ENCODE measurements at regions not wholly inside any gene's neighbourhood (a gene's known extent, or its start where the extent isn't known, plus 50 kb on each side); places are given as distances from the start of the nearest gene placed in this dataset.
A peak's percentile ranks its signal among the peaks of the same experiment; 100 is the strongest.

GRCh38 chr5:28707706-28708105, 1669.3 kb upstream of the CDH9 start:
- no peak overlapping the region for H3K14ac ChIP-seq (ENCODE audit: low read length in 2 of 2)
- peaks cover 3% of the 10 kb centered on the region for H3K9me3 ChIP-seq (ENCODE audit: control insufficient read depth, low read length)
- H3K4me1 ChIP-seq (ENCODE audit: control insufficient read depth, insufficient read depth, low read depth, low read length) = no peaks in the 10 kb centered on the region
- no peak overlapping the region for H3K27ac ChIP-seq (ENCODE audit: low read length, poor library complexity, severe bottlenecking)
- H3K23ac ChIP-seq (ENCODE audit: low read length in 2 of 2) = no peak overlapping the region
- no peak overlapping the region for H2AK5ac ChIP-seq (ENCODE audit: low read length, severe bottlenecking)
- no peaks in the 10 kb centered on the region for H3K36me3 ChIP-seq (ENCODE audit: control insufficient read depth in 1 of 2, insufficient read depth in 2 of 2, low read depth in 1 of 2, low read length in 2 of 2)
- H2BK5ac ChIP-seq (ENCODE audit: low read depth, low read length, poor library complexity, severe bottlenecking) = no peak overlapping the region
- no peak overlapping the region for H4K91ac ChIP-seq (ENCODE audit: low read length)
- H2BK15ac ChIP-seq (ENCODE audit: low read depth, poor library complexity, severe bottlenecking) = no peak overlapping the region
- no peak overlapping the region for H2BK120ac ChIP-seq (ENCODE audit: low read depth, low read length)
- H3K27me3 ChIP-seq (ENCODE audit: control insufficient read depth in 1 of 2, insufficient read depth in 1 of 2, low read length in 2 of 2) = no peaks in the 10 kb centered on the region
- no peak overlapping the region for H3K4me3 ChIP-seq (ENCODE audit: insufficient read depth in 1 of 2, low read depth in 1 of 2, low read length in 2 of 2)
- no peak overlapping the region for H3K9ac ChIP-seq (ENCODE audit: low read length)
- no peak overlapping the region for H2AFZ ChIP-seq (ENCODE audit: low read depth, low read length)
- H3K4ac ChIP-seq (ENCODE audit: low read depth in 1 of 2, low read length in 2 of 2) = no peak overlapping the region
- H3K18ac ChIP-seq (ENCODE audit: low read depth in 1 of 2, low read length in 2 of 2) = no peak overlapping the region
- no peak overlapping the region for H4K8ac ChIP-seq (ENCODE audit: low read length)
- no peak overlapping the region for H3K4me2 ChIP-seq (ENCODE audit: low read length, poor library complexity, severe bottlenecking)
- no peaks in the 10 kb centered on the region for H3K79me1 ChIP-seq (replicated peaks; ENCODE audit: low read length, poor library complexity, severe bottlenecking)
- DNase-seq = no peak
- no peak overlapping the region for H2BK12ac ChIP-seq (ENCODE audit: low read length in 2 of 2)

GRCh38 chr5:28703651-28704260, 1665.4 kb upstream of the CDH9 start:
- peak; percentile 27 for DNase-seq
- no peak overlapping the region for H3K9ac ChIP-seq (ENCODE audit: low read length)
- no peaks in the 10 kb centered on the region for H3K79me1 ChIP-seq (replicated peaks; ENCODE audit: low read length, poor library complexity, severe bottlenecking)
- no peak overlapping the region for H4K91ac ChIP-seq (ENCODE audit: low read length)
- H3K27ac ChIP-seq (ENCODE audit: low read length, poor library complexity, severe bottlenecking) = no peak overlapping the region
- no peak overlapping the region for H3K23ac ChIP-seq (ENCODE audit: low read length in 2 of 2)
- no peak overlapping the region for H3K4me3 ChIP-seq (ENCODE audit: insufficient read depth in 1 of 2, low read depth in 1 of 2, low read length in 2 of 2)
- H2AK5ac ChIP-seq (ENCODE audit: low read length, severe bottlenecking) = no peak overlapping the region
- no peaks in the 10 kb centered on the region for H3K36me3 ChIP-seq (ENCODE audit: control insufficient read depth in 1 of 2, insufficient read depth in 2 of 2, low read depth in 1 of 2, low read length in 2 of 2)
- H2BK12ac ChIP-seq (ENCODE audit: low read length in 2 of 2) = no peak overlapping the region
- no peaks in the 10 kb centered on the region for H3K27me3 ChIP-seq (ENCODE audit: control insufficient read depth in 1 of 2, insufficient read depth in 1 of 2, low read length in 2 of 2)
- H3K4me2 ChIP-seq (ENCODE audit: low read length, poor library complexity, severe bottlenecking) = no peak overlapping the region
- WGBS = 63% methylated on average over 1 of the region's 1 CpG
- H3K18ac ChIP-seq (ENCODE audit: low read depth in 1 of 2, low read length in 2 of 2) = no peak overlapping the region
- H3K4me1 ChIP-seq (ENCODE audit: control insufficient read depth, insufficient read depth, low read depth, low read length) = no peaks in the 10 kb centered on the region
- H2BK120ac ChIP-seq (ENCODE audit: low read depth, low read length) = no peak overlapping the region
- no peak overlapping the region for H2AFZ ChIP-seq (ENCODE audit: low read depth, low read length)
- no peak overlapping the region for H3K14ac ChIP-seq (ENCODE audit: low read length in 2 of 2)
- H2BK15ac ChIP-seq (ENCODE audit: low read depth, poor library complexity, severe bottlenecking) = no peak overlapping the region
- H2BK5ac ChIP-seq (ENCODE audit: low read depth, low read length, poor library complexity, severe bottlenecking) = no peak overlapping the region
- no peak overlapping the region for H3K4ac ChIP-seq (ENCODE audit: low read depth in 1 of 2, low read length in 2 of 2)
- peaks cover 7% of the 10 kb centered on the region for H3K9me3 ChIP-seq (ENCODE audit: control insufficient read depth, low read length)
- no peak overlapping the region for H4K8ac ChIP-seq (ENCODE audit: low read length)

- no peak overlapping the region for H3K9ac ChIP-seq (ENCODE audit: low read length)
- H3K4me2 ChIP-seq (ENCODE audit: low read length, poor library complexity, severe bottlenecking) = no peak overlapping the region
- no peak overlapping the region for H2BK120ac ChIP-seq (ENCODE audit: low read depth, low read length)
- no peak overlapping the region for H3K4ac ChIP-seq (ENCODE audit: low read depth in 1 of 2, low read length in 2 of 2)
- no peak overlapping the region for H2AK5ac ChIP-seq (ENCODE audit: low read length, severe bottlenecking)
- no peak overlapping the region for H3K23ac ChIP-seq (ENCODE audit: low read length in 2 of 2)
- H2BK15ac ChIP-seq (ENCODE audit: low read depth, poor library complexity, severe bottlenecking) = no peak overlapping the region
- H3K79me1 ChIP-seq (replicated peaks; ENCODE audit: low read length, poor library complexity, severe bottlenecking) = no peaks in the 10 kb centered on the region
- no peak overlapping the region for H3K4me3 ChIP-seq (ENCODE audit: insufficient read depth in 1 of 2, low read depth in 1 of 2, low read length in 2 of 2)
- no peaks in the 10 kb centered on the region for H3K36me3 ChIP-seq (ENCODE audit: control insufficient read depth in 1 of 2, insufficient read depth in 2 of 2, low read depth in 1 of 2, low read length in 2 of 2)
- no peaks in the 10 kb centered on the region for H3K9me3 ChIP-seq (ENCODE audit: control insufficient read depth, low read length)
- H3K18ac ChIP-seq (ENCODE audit: low read depth in 1 of 2, low read length in 2 of 2) = no peak overlapping the region
- H3K27me3 ChIP-seq (ENCODE audit: control insufficient read depth in 1 of 2, insufficient read depth in 1 of 2, low read length in 2 of 2) = no peaks in the 10 kb centered on the region
- H2AFZ ChIP-seq (ENCODE audit: low read depth, low read length) = no peak overlapping the region
- H2BK5ac ChIP-seq (ENCODE audit: low read depth, low read length, poor library complexity, severe bottlenecking) = no peak overlapping the region
- no peaks in the 10 kb centered on the region for H3K4me1 ChIP-seq (ENCODE audit: control insufficient read depth, insufficient read depth, low read depth, low read length)
- no peak overlapping the region for H3K27ac ChIP-seq (ENCODE audit: low read length, poor library complexity, severe bottlenecking)
- DNase-seq = no peak
- no peak overlapping the region for H3K14ac ChIP-seq (ENCODE audit: low read length in 2 of 2)
- no peak overlapping the region for H4K91ac ChIP-seq (ENCODE audit: low read length)
- no peak overlapping the region for H2BK12ac ChIP-seq (ENCODE audit: low read length in 2 of 2)
- no peak overlapping the region for H4K8ac ChIP-seq (ENCODE audit: low read length)
These were observed 1653.1 kb upstream of the CDH9 start for GRCh38 chr5:28691526-28691925.

DNA sequence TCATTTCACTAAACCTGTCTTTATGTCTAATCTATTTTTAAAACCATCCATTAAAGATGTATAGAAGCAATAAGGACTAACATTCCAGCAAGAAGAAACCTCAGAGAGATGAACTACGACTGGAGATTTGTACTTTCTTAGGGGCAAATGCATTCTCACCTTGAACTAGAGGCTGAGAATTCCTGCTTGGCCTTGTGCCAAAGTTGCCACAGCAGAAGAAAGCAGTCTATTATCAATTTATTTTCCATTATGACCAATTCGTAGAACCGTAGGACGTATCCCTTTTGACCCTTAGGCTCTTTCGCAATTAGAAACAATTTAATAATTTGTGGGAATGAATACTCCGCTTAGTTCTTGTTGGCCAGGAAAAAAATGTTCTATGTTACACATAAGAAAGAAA, 1647.4 kb upstream of the CDH9 start:
- Histone ChIP-seq H2BK15ac (ENCODE audit: low read depth, poor library complexity, severe bottlenecking) (no peak overlapping the region), H3K14ac (ENCODE audit: low read length in 2 of 2) (no peak overlapping the region), H3K23ac (ENCODE audit: low read length in 2 of 2) (no peak overlapping the region), H3K36me3 (ENCODE audit: control insufficient read depth in 1 of 2, insufficient read depth in 2 of 2, low read depth in 1 of 2, low read length in 2 of 2) (no peaks in the 10 kb centered on the region), H3K4ac (ENCODE audit: low read depth in 1 of 2, low read length in 2 of 2) (no peak overlapping the region), H4K91ac (ENCODE audit: low read length) (no peak overlapping the region), H2BK120ac (ENCODE audit: low read depth, low read length) (no peak overlapping the region), H3K4me2 (ENCODE audit: low read length, poor library complexity, severe bottlenecking) (no peak overlapping the region), H3K18ac (ENCODE audit: low read depth in 1 of 2, low read length in 2 of 2) (no peak overlapping the region), H3K27me3 (ENCODE audit: control insufficient read depth in 1 of 2, insufficient read depth in 1 of 2, low read length in 2 of 2) (no peaks in the 10 kb centered on the region), H2BK12ac (ENCODE audit: low read length in 2 of 2) (no peak overlapping the region), H3K9me3 (ENCODE audit: control insufficient read depth, low read length) (peaks cover 8% of the 10 kb centered on the region), H2AK5ac (ENCODE audit: low read length, severe bottlenecking) (no peak overlapping the region), H3K27ac (ENCODE audit: low read length, poor library complexity, severe bottlenecking) (no peak overlapping the region), H3K4me3 (ENCODE audit: insufficient read depth in 1 of 2, low read depth in 1 of 2, low read length in 2 of 2) (no peak overlapping the region), H4K8ac (ENCODE audit: low read length) (no peak overlapping the region), H2BK5ac (ENCODE audit: low read depth, low read length, poor library complexity, severe bottlenecking) (no peak overlapping the region), H3K9ac (ENCODE audit: low read length) (no peak overlapping the region), H2AFZ (ENCODE audit: low read depth, low read length) (no peak overlapping the region), H3K4me1 (ENCODE audit: control insufficient read depth, insufficient read depth, low read depth, low read length) (no peaks in the 10 kb centered on the region), H3K79me1 (replicated peaks; ENCODE audit: low read length, poor library complexity, severe bottlenecking) (no peaks in the 10 kb centered on the region)
- WGBS = 85% methylated on average over 1 of the region's 6 CpGs
- no peak for DNase-seq
